H9 (cell line): ENCODE measurements at regions not wholly inside any gene's neighbourhood (a gene's known extent, or its start where the extent isn't known, plus 50 kb on each side); places are given as distances from the start of the nearest gene placed in this dataset.

Experiments
- DNase-seq: peaks from one replicate; pipeline ENCODE4 v3.0.0-alpha.2; 2017
- H2AFZ ChIP-seq: one replicate; pipeline ENCODE4 v1.6.1; 2013; ENCODE audit warnings: mild to moderate bottlenecking, low read length, control low read depth, moderate library complexity
- H2AK5ac ChIP-seq: 2 replicates; pipeline ENCODE4 v1.6.1; 2013; ENCODE audit warnings: low read length, control low read depth, mixed read lengths; ENCODE audit not compliant: insufficient read length
- H2BK120ac ChIP-seq: one replicate; pipeline ENCODE4 v1.6.1; 2013; ENCODE audit warnings: low read depth, mild to moderate bottlenecking, low read length, control low read depth, inconsistent platforms; ENCODE audit not compliant: poor library complexity, severe bottlenecking
- H2BK12ac ChIP-seq: 2 replicates; pipeline ENCODE4 v1.6.1; 2013; ENCODE audit warnings: low read length, control low read depth, mixed read lengths, low read depth; ENCODE audit not compliant: insufficient read length
- H2BK15ac ChIP-seq: 2 replicates; pipeline ENCODE4 v1.6.1; 2013; ENCODE audit warnings: low read depth, low read length, control low read depth
- H2BK20ac ChIP-seq: one replicate; pipeline ENCODE4 v1.6.1; 2013; ENCODE audit warnings: low read depth, mild to moderate bottlenecking, low read length, control low read depth, inconsistent platforms; ENCODE audit not compliant: poor library complexity, severe bottlenecking
- H2BK5ac ChIP-seq: 2 replicates; pipeline ENCODE4 v1.6.1; 2013; ENCODE audit warnings: low read length, control low read depth, mixed read lengths; ENCODE audit not compliant: insufficient read length
- H3K14ac ChIP-seq: 2 replicates; pipeline ENCODE4 v1.6.1; 2013; ENCODE audit warnings: low read length, control low read depth; ENCODE audit not compliant: insufficient read depth
- H3K18ac ChIP-seq: 2 replicates; pipeline ENCODE4 v1.6.1; 2013; ENCODE audit warnings: low read depth, mild to moderate bottlenecking, mixed read lengths, low read length, control low read depth; ENCODE audit not compliant: insufficient read length
- H3K23ac ChIP-seq: 2 replicates; pipeline ENCODE4 v1.6.1; 2013; ENCODE audit warnings: low read length, control low read depth, mixed read lengths, low read depth; ENCODE audit not compliant: insufficient read length
- H3K23me2 ChIP-seq: 2 replicates; pipeline ENCODE4 v1.6.1; 2013; ENCODE audit warnings: low read depth, mild to moderate bottlenecking, mixed read lengths, low read length, control low read depth; ENCODE audit not compliant: insufficient read length, poor library complexity, severe bottlenecking
- H3K27ac ChIP-seq: 2 replicates; pipeline ENCODE4 v1.5.1; 2013; ENCODE audit warnings: low read length, control low read depth, mixed read lengths, low read depth; ENCODE audit not compliant: insufficient read length
- H3K27me3 ChIP-seq: 2 replicates; pipeline ENCODE4 v1.6.1; 2013; ENCODE audit warnings: low read length, control low read depth, inconsistent platforms; ENCODE audit not compliant: insufficient read depth
- H3K4ac ChIP-seq: 2 replicates; pipeline ENCODE4 v1.6.1; 2013; ENCODE audit warnings: low read depth, mild to moderate bottlenecking, control low read depth, inconsistent platforms, low read length, moderate library complexity
- H3K4me1 ChIP-seq: 2 replicates; pipeline ENCODE4 v1.6.1; 2013; ENCODE audit warnings: low read length, control low read depth, inconsistent platforms; ENCODE audit not compliant: insufficient read depth
- H3K4me2 ChIP-seq: 2 replicates; pipeline ENCODE4 v1.6.1; 2013; ENCODE audit warnings: low read length, control low read depth, mixed read lengths; ENCODE audit not compliant: insufficient read length, insufficient read depth
- H3K56ac ChIP-seq: 2 replicates; pipeline ENCODE4 v1.6.1; 2013; ENCODE audit warnings: low read depth, mild to moderate bottlenecking, mixed read lengths, low read length, control low read depth; ENCODE audit not compliant: insufficient read length
- H3K79me1 ChIP-seq: 2 replicates; pipeline ENCODE4 v1.6.1; 2013; ENCODE audit warnings: low read depth, mild to moderate bottlenecking, moderate library complexity, low read length, control low read depth, inconsistent platforms; ENCODE audit not compliant: insufficient read depth, poor library complexity, severe bottlenecking
- H3K79me2 ChIP-seq: 2 replicates; pipeline ENCODE4 v1.6.1; 2013; ENCODE audit warnings: low read length, control low read depth, inconsistent platforms; ENCODE audit not compliant: insufficient read depth
- H3K9ac ChIP-seq: 2 replicates; pipeline ENCODE4 v1.6.1; 2013; ENCODE audit warnings: low read length, control low read depth, mixed read lengths; ENCODE audit not compliant: insufficient read length; ENCODE audit errors: extremely low read depth
- H3K9me3 ChIP-seq: one replicate; pipeline ENCODE4 v1.6.1; 2013; ENCODE audit warnings: low read depth, low read length, inconsistent platforms; ENCODE audit not compliant: control insufficient read depth
- H3T11ph ChIP-seq: one replicate; pipeline ENCODE4 v1.6.1; 2013; ENCODE audit warnings: mild to moderate bottlenecking, low read length, control low read depth, inconsistent platforms
- H4K20me1 ChIP-seq: one replicate; pipeline ENCODE4 v1.6.1; 2013; ENCODE audit not compliant: control insufficient read depth, insufficient read length, insufficient read depth
- H4K5ac ChIP-seq: 2 replicates; pipeline ENCODE4 v1.6.1; 2013; ENCODE audit warnings: low read depth, mild to moderate bottlenecking, mixed read lengths, low read length, control low read depth; ENCODE audit not compliant: insufficient read length
- H4K8ac ChIP-seq: replicated peaks from 2 replicates; pipeline ENCODE4 v1.6.1; 2013; ENCODE audit warnings: low read length, control low read depth, mixed read lengths, low read depth; ENCODE audit not compliant: insufficient read length
- H4K91ac ChIP-seq: 2 replicates; pipeline ENCODE4 v1.6.1; 2013; ENCODE audit warnings: low read depth, mild to moderate bottlenecking, moderate library complexity, mixed read lengths, low read length, control low read depth; ENCODE audit not compliant: insufficient read length
- H3K27ac Mint-ChIP-seq, 3 experiments: 2 replicates in 2 of 3; 3 replicates in 1 of 3; pipeline ENCODE4 v1.8.0; 2020 to 2021; ENCODE audit warnings: mixed read lengths in 3 of 3, mild to moderate bottlenecking in 1 of 3, moderate library complexity in 1 of 3
- H3K27me3 Mint-ChIP-seq: 2 replicates; pipeline ENCODE4 v1.8.0; 2021; ENCODE audit warnings: low read depth, mild to moderate bottlenecking, moderate library complexity, mixed read lengths
- H3K36me3 Mint-ChIP-seq, 3 experiments: 2 replicates in 2 of 3; 3 replicates in 1 of 3; pipeline ENCODE4 v1.8.0; 2020 to 2021; ENCODE audit warnings: low read depth in 3 of 3, mixed read lengths in 3 of 3; ENCODE audit not compliant: insufficient read depth in 1 of 3
- H3K4me1 Mint-ChIP-seq, 2 experiments: 2 replicates each; pipeline ENCODE4 v1.8.0; 2020; ENCODE audit warnings: mixed read lengths in 2 of 2
- H3K4me3 Mint-ChIP-seq, 2 experiments: 2 replicates in 1 of 2; 3 replicates in 1 of 2; pipeline ENCODE4 v1.8.0; 2020 to 2021; ENCODE audit warnings: mild to moderate bottlenecking in 2 of 2, mixed read lengths in 2 of 2, moderate library complexity in 1 of 2
- H3K9me3 Mint-ChIP-seq, 2 experiments: 2 replicates in 1 of 2; 3 replicates in 1 of 2; pipeline ENCODE4 v1.8.0; 2020; ENCODE audit warnings: mild to moderate bottlenecking in 2 of 2, mixed read lengths in 2 of 2, moderate library complexity in 1 of 2
- WGBS: extraction: QIAGEN DNeasy Blood & Tissue Kit; methylation state at CpG from one replicate; pipeline ENCODE4 v1.1.7; 2013; ENCODE audit warnings: missing lambda C conversion rate, low lambda C conversion rate, mixed read lengths; ENCODE audit not compliant: insufficient read length; ENCODE audit errors: extremely low coverage; 5-methylcytosine and 5-hydroxymethylcytosine counted together
- TF ChIP-seq, protein P1 (sequence below): fragments of 200-600 bp; sonication (generic); conservative IDR thresholded peaks from 3 replicates; pipeline ENCODE4 v1.8.0; 2021; ENCODE audit warnings: antibody characterized with exemption, mild to moderate bottlenecking

DNA sequence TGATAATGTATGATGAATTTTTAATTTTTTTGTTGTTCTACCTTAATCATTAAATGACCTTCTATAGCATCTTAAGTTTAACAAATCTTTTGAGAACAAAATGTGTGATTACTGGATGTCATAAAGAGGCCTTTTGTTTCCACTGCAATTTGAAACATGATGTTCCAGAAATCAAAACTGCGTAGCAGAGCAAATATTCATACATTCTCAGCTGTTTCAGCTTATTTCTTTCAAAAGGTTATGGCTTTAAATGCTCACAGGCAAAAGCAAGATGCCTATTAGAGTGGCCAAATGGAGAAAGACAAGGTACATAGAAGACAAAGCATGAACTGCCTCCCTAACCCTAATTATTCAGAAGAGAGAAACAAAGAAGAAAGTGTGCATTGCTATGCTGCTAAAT, 233.0 kb upstream of the SLC7A11 start:
- Histone ChIP-seq H4K20me1 (no peaks in the 10 kb centered on the region), H2BK5ac (no peak overlapping the region), H3K14ac (no peak overlapping the region), H3K27me3 (no peaks in the 10 kb centered on the region), H2BK120ac (no peak overlapping the region), H3K56ac (no peak overlapping the region), H4K5ac (no peak overlapping the region), H3K4me2 (no peak overlapping the region), H4K8ac (no peak overlapping the region), H3K9me3 (no peaks in the 10 kb centered on the region), H2AFZ (no peak overlapping the region), H3K9ac (no peak overlapping the region), H3K18ac (no peak overlapping the region), H3K79me2 (no peaks in the 10 kb centered on the region), H3K23ac (no peak overlapping the region), H3K4me1 (peaks cover 7% of the 10 kb centered on the region), H3K4ac (no peak overlapping the region), H2BK15ac (no peak overlapping the region), H3K79me1 (no peaks in the 10 kb centered on the region), H4K91ac (no peak overlapping the region), H2BK20ac (no peak overlapping the region), H3T11ph (no peak overlapping the region), H2AK5ac (no peak overlapping the region), H3K27ac (no peak overlapping the region), H2BK12ac (no peak overlapping the region), H3K23me2 (no peaks in the 10 kb centered on the region)
- Mint-ChIP-seq H3K4me3 (no peak overlapping the region), H3K36me3 (0 out of 7 replicates have a peak, but pooled peaks cover 0 to 1% (median 0%) of the 10 kb centered on the region in 3 experiments), H3K4me1 (peaks cover 6 to 10% of the 10 kb centered on the region in 2 experiments), H3K27me3 (no peaks in the 10 kb centered on the region), H3K9me3 (peaks cover 0 to 3% of the 10 kb centered on the region in 2 experiments; a peak in 1 of 5 replicates), H3K27ac (no peak overlapping the region)
- TF ChIP-seq, protein P1, sequence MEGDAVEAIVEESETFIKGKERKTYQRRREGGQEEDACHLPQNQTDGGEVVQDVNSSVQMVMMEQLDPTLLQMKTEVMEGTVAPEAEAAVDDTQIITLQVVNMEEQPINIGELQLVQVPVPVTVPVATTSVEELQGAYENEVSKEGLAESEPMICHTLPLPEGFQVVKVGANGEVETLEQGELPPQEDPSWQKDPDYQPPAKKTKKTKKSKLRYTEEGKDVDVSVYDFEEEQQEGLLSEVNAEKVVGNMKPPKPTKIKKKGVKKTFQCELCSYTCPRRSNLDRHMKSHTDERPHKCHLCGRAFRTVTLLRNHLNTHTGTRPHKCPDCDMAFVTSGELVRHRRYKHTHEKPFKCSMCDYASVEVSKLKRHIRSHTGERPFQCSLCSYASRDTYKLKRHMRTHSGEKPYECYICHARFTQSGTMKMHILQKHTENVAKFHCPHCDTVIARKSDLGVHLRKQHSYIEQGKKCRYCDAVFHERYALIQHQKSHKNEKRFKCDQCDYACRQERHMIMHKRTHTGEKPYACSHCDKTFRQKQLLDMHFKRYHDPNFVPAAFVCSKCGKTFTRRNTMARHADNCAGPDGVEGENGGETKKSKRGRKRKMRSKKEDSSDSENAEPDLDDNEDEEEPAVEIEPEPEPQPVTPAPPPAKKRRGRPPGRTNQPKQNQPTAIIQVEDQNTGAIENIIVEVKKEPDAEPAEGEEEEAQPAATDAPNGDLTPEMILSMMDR, result no peak
- no CpG with 5 or more reads among the region's 1 CpG for WGBS
- DNase-seq, result no peak
